ENCODE measurements at regions not wholly inside any gene's neighbourhood (a gene's known extent, or its start where the extent isn't known, plus 50 kb on each side); places are given as distances from the start of the nearest gene placed in this dataset.

- TF ChIP-seq POLR2AphosphoS5 (IDR thresholded peaks at IDR 0.05; ENCODE audit: low read depth, low read length), result no peak
- no peak for TF ChIP-seq POLR2A (IDR thresholded peaks at IDR 0.05; ENCODE audit: low read depth, low read length)
These were observed 199.7 kb downstream of the BCAT1 start for GRCh38 chr12:24749171-24749570.

Measured in GM12892 (cell line).